ENCODE measurements at regions not wholly inside any gene's neighbourhood (a gene's known extent, or its start where the extent isn't known, plus 50 kb on each side); places are given as distances from the start of the nearest gene placed in this dataset.
"Not testable (repeated sequence)": the region's sequence is repeated elsewhere in the genome, so short reads cannot be mapped to it uniquely, and the experiment has no call there.

DNA sequence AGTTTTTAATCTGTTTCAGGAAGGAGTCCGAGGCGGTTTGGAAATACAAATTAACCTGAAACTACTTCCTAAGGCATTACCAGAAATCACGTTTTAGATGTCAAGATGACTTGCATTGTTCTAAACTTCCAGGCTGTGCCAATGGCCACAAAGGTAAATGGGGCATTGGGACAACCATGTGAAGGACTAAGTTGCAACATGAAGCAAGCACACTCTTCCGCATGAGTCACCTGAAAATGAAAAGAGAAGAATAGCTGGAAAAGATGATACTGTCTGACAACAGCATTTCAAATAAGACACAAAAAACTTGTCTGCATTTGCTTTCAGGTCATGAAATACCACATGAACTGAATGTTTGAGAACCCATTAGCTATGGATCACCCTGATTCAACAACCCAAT lies 262.1 kb downstream of the AHR start:
- TF ChIP-seq, protein P1, sequence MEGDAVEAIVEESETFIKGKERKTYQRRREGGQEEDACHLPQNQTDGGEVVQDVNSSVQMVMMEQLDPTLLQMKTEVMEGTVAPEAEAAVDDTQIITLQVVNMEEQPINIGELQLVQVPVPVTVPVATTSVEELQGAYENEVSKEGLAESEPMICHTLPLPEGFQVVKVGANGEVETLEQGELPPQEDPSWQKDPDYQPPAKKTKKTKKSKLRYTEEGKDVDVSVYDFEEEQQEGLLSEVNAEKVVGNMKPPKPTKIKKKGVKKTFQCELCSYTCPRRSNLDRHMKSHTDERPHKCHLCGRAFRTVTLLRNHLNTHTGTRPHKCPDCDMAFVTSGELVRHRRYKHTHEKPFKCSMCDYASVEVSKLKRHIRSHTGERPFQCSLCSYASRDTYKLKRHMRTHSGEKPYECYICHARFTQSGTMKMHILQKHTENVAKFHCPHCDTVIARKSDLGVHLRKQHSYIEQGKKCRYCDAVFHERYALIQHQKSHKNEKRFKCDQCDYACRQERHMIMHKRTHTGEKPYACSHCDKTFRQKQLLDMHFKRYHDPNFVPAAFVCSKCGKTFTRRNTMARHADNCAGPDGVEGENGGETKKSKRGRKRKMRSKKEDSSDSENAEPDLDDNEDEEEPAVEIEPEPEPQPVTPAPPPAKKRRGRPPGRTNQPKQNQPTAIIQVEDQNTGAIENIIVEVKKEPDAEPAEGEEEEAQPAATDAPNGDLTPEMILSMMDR (IDR thresholded peaks at IDR 0.05; ENCODE audit: low read depth, low read length), result no peak
- H3K4me3 ChIP-seq (ENCODE audit: low read depth, low read length), result no peak overlapping the region

DNA sequence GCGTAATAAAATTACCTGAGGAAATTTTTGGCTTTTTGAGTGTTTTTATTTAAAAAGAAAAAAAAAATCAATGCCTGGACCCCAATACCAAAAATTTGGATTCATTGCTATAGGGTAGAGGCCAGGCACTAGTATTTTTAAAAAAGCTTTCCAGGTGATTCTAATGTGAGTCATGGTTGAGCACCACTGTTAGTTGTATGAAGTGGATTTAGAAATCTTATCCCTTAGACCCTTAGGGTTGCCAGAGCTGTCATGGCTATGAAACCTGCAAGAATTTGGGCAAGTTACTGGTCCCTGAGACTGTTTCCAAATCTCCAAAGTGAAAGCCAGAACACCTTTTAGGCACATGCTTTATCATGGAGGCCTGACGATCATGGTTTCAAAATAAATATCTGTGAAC lies 262.5 kb downstream of the AHR start:
- no peak overlapping the region for H3K4me3 ChIP-seq (ENCODE audit: low read depth, low read length)
- TF ChIP-seq, protein P1 (IDR thresholded peaks at IDR 0.05; ENCODE audit: low read depth, low read length), result no peak

DNA sequence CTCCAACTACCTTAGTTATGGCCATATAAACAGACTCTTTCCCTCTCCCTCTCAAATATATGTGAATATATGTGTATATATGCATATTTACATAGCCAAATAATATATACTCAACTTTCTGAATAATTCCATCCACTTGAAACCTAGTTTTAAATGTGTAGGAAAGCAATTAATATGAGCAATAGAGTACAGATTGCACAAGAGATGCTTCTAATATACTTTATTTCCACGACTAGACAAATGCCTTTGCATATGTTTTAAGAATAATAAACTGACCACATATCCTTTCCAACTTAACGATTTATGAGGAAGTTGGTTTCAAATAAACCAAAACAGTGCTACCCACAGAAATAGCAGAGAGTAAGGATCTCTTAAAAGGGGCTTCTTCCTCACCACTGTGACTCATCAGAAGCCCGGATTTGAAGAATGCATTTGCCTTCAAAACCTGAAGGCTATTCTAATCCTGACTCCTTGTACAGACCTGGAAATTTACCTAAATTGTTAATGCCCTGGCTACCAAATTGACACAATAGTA lies 266.3 kb downstream of the AHR start:
- H3K4me3 ChIP-seq (ENCODE audit: low read depth, low read length), result no peak overlapping the region
- TF ChIP-seq, protein P1 (IDR thresholded peaks at IDR 0.05; ENCODE audit: low read depth, low read length), result no peak

DNA sequence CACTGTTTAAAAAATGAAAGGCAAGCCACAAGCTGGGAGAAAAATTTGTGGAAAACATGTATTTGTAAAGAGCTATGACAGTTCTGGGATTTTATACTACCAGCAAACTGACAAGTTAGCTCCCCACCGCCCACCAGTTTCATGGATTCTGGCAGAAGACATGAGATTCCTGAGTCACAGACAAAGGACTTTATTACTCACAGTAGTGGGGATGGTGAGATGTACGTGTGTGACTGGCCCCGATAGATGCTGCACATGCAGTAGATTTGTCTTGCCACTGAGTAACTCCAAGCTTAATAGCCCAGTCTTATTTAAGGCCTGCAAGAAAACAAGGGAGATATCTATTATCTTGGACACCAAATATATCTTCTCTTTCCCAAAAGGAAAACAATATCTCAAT lies 281.7 kb downstream of the AHR start:
- no peak overlapping the region for H3K4me3 ChIP-seq (ENCODE audit: low read depth, low read length)
- TF ChIP-seq, protein P1 (IDR thresholded peaks at IDR 0.05; ENCODE audit: low read depth, low read length), result no peak

DNA sequence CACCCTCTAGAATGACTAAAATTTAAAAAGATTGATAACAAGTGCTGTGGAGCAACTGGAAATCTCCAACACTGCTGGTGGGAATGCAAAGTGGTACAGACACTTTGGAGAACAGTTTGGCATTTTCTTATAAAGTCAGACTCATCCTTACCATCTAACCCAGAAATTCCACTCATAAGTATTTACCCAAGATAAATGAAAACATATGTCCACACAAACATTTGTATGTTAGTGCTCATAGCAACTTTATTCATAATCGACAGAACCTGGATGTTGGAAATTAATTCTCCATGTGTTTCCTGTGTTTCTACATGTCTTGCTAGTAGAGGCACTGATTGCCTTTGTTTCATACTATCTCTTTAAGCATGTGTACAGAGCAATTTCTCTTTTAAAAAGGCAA lies 282.4 kb downstream of the AHR start:
- TF ChIP-seq, protein P1 (IDR thresholded peaks at IDR 0.05; ENCODE audit: low read depth, low read length), result no peak
- no peak overlapping the region for H3K4me3 ChIP-seq (ENCODE audit: low read depth, low read length)

DNA sequence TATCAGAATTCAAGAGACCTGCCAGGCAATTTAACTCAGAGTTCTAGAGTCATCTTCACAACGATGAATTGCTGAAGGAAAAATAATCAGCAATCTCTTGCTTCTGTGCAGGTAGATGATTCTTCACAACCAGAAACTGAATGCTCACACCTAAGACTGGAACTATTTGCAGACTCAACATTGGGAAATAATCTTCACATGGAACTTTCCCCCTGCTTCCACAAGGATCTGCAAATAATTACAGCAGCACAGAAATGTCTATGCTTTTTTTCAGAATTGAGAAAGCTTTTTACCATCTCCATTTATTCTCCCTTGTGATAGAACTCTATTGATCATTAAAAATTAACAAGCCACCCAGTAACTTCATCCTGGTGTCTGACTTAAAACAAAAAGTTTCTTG lies 282.8 kb downstream of the AHR start:
- TF ChIP-seq, protein P1 (IDR thresholded peaks at IDR 0.05; ENCODE audit: low read depth, low read length), result no peak
- H3K4me3 ChIP-seq (ENCODE audit: low read depth, low read length), result no peak overlapping the region

DNA sequence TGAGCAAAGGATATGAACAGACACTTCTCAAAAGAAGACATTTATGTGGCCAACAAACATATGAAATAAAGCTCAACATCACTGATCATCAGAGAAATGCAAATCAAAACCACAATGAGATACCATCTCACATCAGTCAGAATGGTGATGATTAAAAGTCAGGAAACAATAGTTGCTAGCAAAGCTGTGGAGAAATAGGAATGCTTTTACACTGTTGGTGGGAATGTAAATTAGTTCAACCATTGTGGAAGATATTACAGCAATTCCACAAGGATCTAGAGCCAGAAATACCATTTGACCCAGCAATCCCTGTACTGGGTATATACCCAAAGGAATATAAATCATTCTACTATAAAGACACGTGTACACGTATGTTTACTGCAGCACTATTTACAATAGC lies 284.2 kb downstream of the AHR start:
- H3K4me3 ChIP-seq (ENCODE audit: low read depth, low read length), result not testable (repeated sequence)

DNA sequence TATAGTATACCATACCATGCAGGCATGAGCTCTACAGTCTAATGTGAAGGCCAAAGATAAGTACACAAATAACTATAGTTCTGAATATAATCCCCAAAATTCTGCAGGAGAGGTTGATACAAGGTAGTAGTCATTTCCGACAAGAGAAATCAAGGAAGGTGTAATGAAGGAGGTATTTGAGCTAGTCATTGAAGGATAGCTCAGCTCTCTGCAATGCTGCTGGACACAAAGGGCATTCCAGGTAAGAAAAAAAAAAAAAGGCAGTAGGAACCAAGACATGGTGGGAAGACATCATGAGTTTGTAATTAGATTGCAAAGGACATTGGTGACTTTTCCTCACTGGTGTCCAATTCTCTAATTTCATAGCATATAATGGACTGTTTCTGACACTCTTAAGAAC lies 285.3 kb downstream of the AHR start:
- H3K4me3 ChIP-seq (ENCODE audit: low read depth, low read length), result no peak overlapping the region
- TF ChIP-seq, protein P1 (IDR thresholded peaks at IDR 0.05; ENCODE audit: low read depth, low read length), result no peak
